HL-60 (cell line): ENCODE measurements at regions not wholly inside any gene's neighbourhood (a gene's known extent, or its start where the extent isn't known, plus 50 kb on each side); places are given as distances from the start of the nearest gene placed in this dataset.

Experiments
- POLR2AphosphoS5 ChIP-seq: IDR thresholded peaks from 2 replicates; pipeline ENCODE4 v1.6.1; 2012; ENCODE audit warnings: low read depth
- TF ChIP-seq, protein P1 (sequence below): IDR thresholded peaks from one replicate; pipeline ENCODE4 v1.5.1; 2011; ENCODE audit warnings: low read length, control low read depth, inconsistent platforms; ENCODE audit not compliant: insufficient read depth
- TF ChIP-seq, protein P2 (sequence below): IDR thresholded peaks from 2 replicates; pipeline ENCODE4 v1.6.1; 2012; ENCODE audit warnings: low read depth; ENCODE audit not compliant: insufficient replicate concordance

DNA sequence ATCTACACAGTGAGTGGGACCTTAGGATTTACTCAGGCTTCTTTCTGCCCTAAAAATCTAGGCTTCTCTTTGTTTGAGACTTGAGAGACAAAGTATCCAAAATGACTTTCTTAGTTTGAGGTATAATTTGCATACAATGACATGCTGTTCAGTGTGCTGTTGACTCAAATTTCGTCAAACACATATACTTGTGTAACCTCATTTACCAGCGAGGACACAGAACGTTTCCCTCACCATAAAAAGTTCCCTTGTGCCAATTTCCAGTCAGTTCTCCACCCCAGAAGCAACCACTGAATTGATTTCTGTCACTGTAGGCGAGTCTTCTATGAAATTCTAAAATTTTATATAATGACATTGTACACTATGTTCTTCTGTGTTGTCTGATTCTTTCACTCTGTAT is 68.0 kb upstream of the MAF start:
- TF ChIP-seq, protein P1, sequence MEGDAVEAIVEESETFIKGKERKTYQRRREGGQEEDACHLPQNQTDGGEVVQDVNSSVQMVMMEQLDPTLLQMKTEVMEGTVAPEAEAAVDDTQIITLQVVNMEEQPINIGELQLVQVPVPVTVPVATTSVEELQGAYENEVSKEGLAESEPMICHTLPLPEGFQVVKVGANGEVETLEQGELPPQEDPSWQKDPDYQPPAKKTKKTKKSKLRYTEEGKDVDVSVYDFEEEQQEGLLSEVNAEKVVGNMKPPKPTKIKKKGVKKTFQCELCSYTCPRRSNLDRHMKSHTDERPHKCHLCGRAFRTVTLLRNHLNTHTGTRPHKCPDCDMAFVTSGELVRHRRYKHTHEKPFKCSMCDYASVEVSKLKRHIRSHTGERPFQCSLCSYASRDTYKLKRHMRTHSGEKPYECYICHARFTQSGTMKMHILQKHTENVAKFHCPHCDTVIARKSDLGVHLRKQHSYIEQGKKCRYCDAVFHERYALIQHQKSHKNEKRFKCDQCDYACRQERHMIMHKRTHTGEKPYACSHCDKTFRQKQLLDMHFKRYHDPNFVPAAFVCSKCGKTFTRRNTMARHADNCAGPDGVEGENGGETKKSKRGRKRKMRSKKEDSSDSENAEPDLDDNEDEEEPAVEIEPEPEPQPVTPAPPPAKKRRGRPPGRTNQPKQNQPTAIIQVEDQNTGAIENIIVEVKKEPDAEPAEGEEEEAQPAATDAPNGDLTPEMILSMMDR: no peak
- TF ChIP-seq POLR2AphosphoS5: no peak
- TF ChIP-seq, protein P2, sequence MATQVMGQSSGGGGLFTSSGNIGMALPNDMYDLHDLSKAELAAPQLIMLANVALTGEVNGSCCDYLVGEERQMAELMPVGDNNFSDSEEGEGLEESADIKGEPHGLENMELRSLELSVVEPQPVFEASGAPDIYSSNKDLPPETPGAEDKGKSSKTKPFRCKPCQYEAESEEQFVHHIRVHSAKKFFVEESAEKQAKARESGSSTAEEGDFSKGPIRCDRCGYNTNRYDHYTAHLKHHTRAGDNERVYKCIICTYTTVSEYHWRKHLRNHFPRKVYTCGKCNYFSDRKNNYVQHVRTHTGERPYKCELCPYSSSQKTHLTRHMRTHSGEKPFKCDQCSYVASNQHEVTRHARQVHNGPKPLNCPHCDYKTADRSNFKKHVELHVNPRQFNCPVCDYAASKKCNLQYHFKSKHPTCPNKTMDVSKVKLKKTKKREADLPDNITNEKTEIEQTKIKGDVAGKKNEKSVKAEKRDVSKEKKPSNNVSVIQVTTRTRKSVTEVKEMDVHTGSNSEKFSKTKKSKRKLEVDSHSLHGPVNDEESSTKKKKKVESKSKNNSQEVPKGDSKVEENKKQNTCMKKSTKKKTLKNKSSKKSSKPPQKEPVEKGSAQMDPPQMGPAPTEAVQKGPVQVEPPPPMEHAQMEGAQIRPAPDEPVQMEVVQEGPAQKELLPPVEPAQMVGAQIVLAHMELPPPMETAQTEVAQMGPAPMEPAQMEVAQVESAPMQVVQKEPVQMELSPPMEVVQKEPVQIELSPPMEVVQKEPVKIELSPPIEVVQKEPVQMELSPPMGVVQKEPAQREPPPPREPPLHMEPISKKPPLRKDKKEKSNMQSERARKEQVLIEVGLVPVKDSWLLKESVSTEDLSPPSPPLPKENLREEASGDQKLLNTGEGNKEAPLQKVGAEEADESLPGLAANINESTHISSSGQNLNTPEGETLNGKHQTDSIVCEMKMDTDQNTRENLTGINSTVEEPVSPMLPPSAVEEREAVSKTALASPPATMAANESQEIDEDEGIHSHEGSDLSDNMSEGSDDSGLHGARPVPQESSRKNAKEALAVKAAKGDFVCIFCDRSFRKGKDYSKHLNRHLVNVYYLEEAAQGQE: no peak
